ENCODE measurements at regions not wholly inside any gene's neighbourhood (a gene's known extent, or its start where the extent isn't known, plus 50 kb on each side); places are given as distances from the start of the nearest gene placed in this dataset.
"Not testable (repeated sequence)": the region's sequence is repeated elsewhere in the genome, so short reads cannot be mapped to it uniquely, and the experiment has no call there.

- H3K79me1 ChIP-seq (ENCODE audit: low read depth in 1 of 2, low read length in 2 of 2); H3K23ac ChIP-seq (ENCODE audit: low read depth, low read length); in situ Hi-C loops (cut with MboI; ENCODE audit: low sequenced_read_pairs); H2AFZ ChIP-seq (replicated peaks; ENCODE audit: low read length, poor library complexity); H3K14ac ChIP-seq (replicated peaks; ENCODE audit: low read depth, low read length); H3K9me3 ChIP-seq (ENCODE audit: control insufficient read depth, insufficient read depth, low read length); H4K20me1 ChIP-seq (ENCODE audit: insufficient read depth, low read length); H3K27ac ChIP-seq (ENCODE audit: insufficient read depth, low read length); H4K5ac ChIP-seq (ENCODE audit: low read depth, low read length); H4K8ac ChIP-seq (ENCODE audit: low read depth in 2 of 2, low read length in 2 of 2); dilution Hi-C loops (cut with HindIII; ENCODE audit: low sequenced_read_pairs, unreplicated experiment); H3K27me3 ChIP-seq (ENCODE audit: control insufficient read depth, insufficient read depth, low read length); H3K4me1 ChIP-seq (ENCODE audit: control insufficient read depth, insufficient read depth, low read length); intact Hi-C loops (cut with micrococcal nuclease); H3K36me3 ChIP-seq (ENCODE audit: control insufficient read depth, insufficient read depth, low read length); H2AK9ac ChIP-seq (replicated peaks; ENCODE audit: low read depth, low read length, poor library complexity); H3K4me2 ChIP-seq (ENCODE audit: low read depth, low read length); H4K91ac ChIP-seq (ENCODE audit: insufficient read depth, low read depth, low read length); ATAC-seq (ENCODE audit: low read depth); H3K56ac ChIP-seq (ENCODE audit: extremely low read depth, insufficient read depth, low read length); BruUV-seq (replicated peaks); CTCF ChIA-PET; DNase-seq; H3K9ac ChIP-seq (ENCODE audit: low read depth, low read length); POLR2A ChIA-PET (ENCODE audit: unreplicated experiment); H2BK15ac ChIP-seq (ENCODE audit: low read depth, low read length); H3K4me3 ChIP-seq (ENCODE audit: insufficient read depth, low read depth, low read length); H2BK5ac ChIP-seq (ENCODE audit: low read depth, low read length, poor library complexity, severe bottlenecking); H3K18ac ChIP-seq (ENCODE audit: low read depth, low read length); H2BK20ac ChIP-seq (ENCODE audit: low read depth, low read length): not testable (repeated sequence)
- Histone ChIP-seq H2BK120ac (ENCODE audit: low read depth, low read length) (0 out of 2 replicates have a peak overlapping the region, but pooled peaks have one; percentile 15), H2AK5ac (ENCODE audit: low read depth, low read length) (peak overlapping the region; percentile 82), H3K4ac (ENCODE audit: low read depth, low read length) (0 out of 2 replicates have a peak overlapping the region, but pooled peaks have one; percentile 3), H3K9me1 (ENCODE audit: insufficient read depth, low read length) (peaks cover 15% of the 10 kb centered on the region; the same call in 1 of the 2 replicates)
- no CpG with 5 or more reads among the region's 19 CpGs for WGBS, 2 experiments (ENCODE audit: extremely low coverage in 2 of 2, insufficient read length in 1 of 2)
Observed at GRCh38 chr16:29190553-29191431, 205.9 kb downstream of the LAT start.

- ATAC-seq (ENCODE audit: low read depth); H3K4me1 ChIP-seq (ENCODE audit: control insufficient read depth, insufficient read depth, low read length); DNase-seq; H3K23ac ChIP-seq (ENCODE audit: low read depth, low read length); H4K8ac ChIP-seq (ENCODE audit: low read depth in 2 of 2, low read length in 2 of 2); dilution Hi-C loops (cut with HindIII; ENCODE audit: low sequenced_read_pairs, unreplicated experiment); H3K4me2 ChIP-seq (ENCODE audit: low read depth, low read length); H3K79me1 ChIP-seq (ENCODE audit: low read depth in 1 of 2, low read length in 2 of 2); H3K18ac ChIP-seq (ENCODE audit: low read depth, low read length); H3K27me3 ChIP-seq (ENCODE audit: control insufficient read depth, insufficient read depth, low read length); H3K4me3 ChIP-seq (ENCODE audit: insufficient read depth, low read depth, low read length); H3K9me3 ChIP-seq (ENCODE audit: control insufficient read depth, insufficient read depth, low read length); H2AK5ac ChIP-seq (ENCODE audit: low read depth, low read length); POLR2A ChIA-PET (ENCODE audit: unreplicated experiment); H2BK15ac ChIP-seq (ENCODE audit: low read depth, low read length); in situ Hi-C loops (cut with MboI; ENCODE audit: low sequenced_read_pairs); H2AFZ ChIP-seq (replicated peaks; ENCODE audit: low read length, poor library complexity); H4K5ac ChIP-seq (ENCODE audit: low read depth, low read length); H2AK9ac ChIP-seq (replicated peaks; ENCODE audit: low read depth, low read length, poor library complexity); H3K9me1 ChIP-seq (ENCODE audit: insufficient read depth, low read length); H3K4ac ChIP-seq (ENCODE audit: low read depth, low read length); H3K9ac ChIP-seq (ENCODE audit: low read depth, low read length); H3K56ac ChIP-seq (ENCODE audit: extremely low read depth, insufficient read depth, low read length); intact Hi-C loops (cut with micrococcal nuclease); H4K20me1 ChIP-seq (ENCODE audit: insufficient read depth, low read length); BruUV-seq (replicated peaks); CTCF ChIA-PET; H3K36me3 ChIP-seq (ENCODE audit: control insufficient read depth, insufficient read depth, low read length); H3K27ac ChIP-seq (ENCODE audit: insufficient read depth, low read length); H2BK120ac ChIP-seq (ENCODE audit: low read depth, low read length); H2BK5ac ChIP-seq (ENCODE audit: low read depth, low read length, poor library complexity, severe bottlenecking); H3K14ac ChIP-seq (replicated peaks; ENCODE audit: low read depth, low read length): not testable (repeated sequence)
- 50% methylated on average over 2 of the region's 9 CpGs; no CpG with 5 or more reads in 1 of the 2 experiments for WGBS, 2 experiments (ENCODE audit: extremely low coverage in 2 of 2, insufficient read length in 1 of 2)
- H2BK20ac ChIP-seq (ENCODE audit: low read depth, low read length): peak overlapping the region; percentile 35; the same call in 1 of the 2 replicates
- H4K91ac ChIP-seq (ENCODE audit: insufficient read depth, low read depth, low read length): peak overlapping the region; percentile 32; the same call in 1 of the 2 replicates
Observed at GRCh38 chr16:29188806-29189205, 204.0 kb downstream of the LAT start.

Measured in IMR-90 (cell line).